Panc1 (cell line): ENCODE measurements at regions not wholly inside any gene's neighbourhood (a gene's known extent, or its start where the extent isn't known, plus 50 kb on each side); places are given as distances from the start of the nearest gene placed in this dataset.

Experiments used
- ATAC-seq: fragments of 200-7000 bp; cut with Tn5 transposase; 2 replicates; pipeline ENCODE4 v1.9.1; 2020; ENCODE audit warnings: mild to moderate bottlenecking, moderate library complexity
- BruUV-seq: library from RNA; stranded (reverse); fragments of 400-500 nt; replicated peaks from 2 replicates; lab custom pipeline; 2021; lab: Mats Ljungman, UMichigan
- CTCF ChIA-PET: fragments of 300-600 bp; sonication (Branson Sonifier 250); formaldehyde crosslinking; loops from one replicate; lab custom pipeline; 2022; ENCODE audit warnings: antibody characterized with exemption; lab: Charles Lee
- POLR2A ChIA-PET: fragments of 300-600 bp; sonication (Branson Sonifier 250); formaldehyde crosslinking; loops from one replicate; lab custom pipeline; 2022; ENCODE audit warnings: antibody characterized with exemption; lab: Charles Lee
- DNase-seq: peaks from one replicate; pipeline ENCODE4 v3.0.0-alpha.2; 2010; ENCODE audit warnings: low read depth, low spot score
- H3K27ac ChIP-seq: 2 replicates; pipeline ENCODE4 v1.5.1; 2011; ENCODE audit warnings: mild to moderate bottlenecking, low read length, inconsistent platforms
- H3K27me3 ChIP-seq: fragments of 200-500 bp; sonication (Bioruptor generic); 2 replicates; pipeline ENCODE4 v1.6.0; 2014; ENCODE audit warnings: low read length, inconsistent platforms; ENCODE audit not compliant: control insufficient read depth, insufficient read depth
- H3K36me3 ChIP-seq: fragments of 200-500 bp; sonication (Bioruptor generic); 2 replicates; pipeline ENCODE4 v1.5.1; 2014; ENCODE audit warnings: inconsistent platforms, mild to moderate bottlenecking, low read length, moderate library complexity; ENCODE audit not compliant: control insufficient read depth, insufficient read depth
- H3K4me1 ChIP-seq: 2 replicates; pipeline ENCODE4 v1.5.1; 2011; ENCODE audit warnings: inconsistent platforms, mild to moderate bottlenecking, low read length, moderate library complexity; ENCODE audit not compliant: control insufficient read depth, insufficient read depth
- H3K4me3 ChIP-seq, 2 experiments: 2 replicates each; pipeline ENCODE4 v1.5.1; 2011 to 2012; ENCODE audit warnings: low read depth in 2 of 2, low read length in 2 of 2, mild to moderate bottlenecking in 2 of 2, inconsistent platforms in 1 of 2, moderate library complexity in 1 of 2
- H3K9me3 ChIP-seq: fragments of 200-500 bp; sonication (Bioruptor generic); 2 replicates; pipeline ENCODE4 v1.5.1; 2014; ENCODE audit warnings: low read depth, mild to moderate bottlenecking, inconsistent platforms, low read length, moderate library complexity; ENCODE audit not compliant: control insufficient read depth, insufficient read depth
- CTCF ChIP-seq: fragments of 450-650 bp; IDR thresholded peaks from 2 replicates; pipeline ENCODE4 v1.5.1; 2017; ENCODE audit warnings: mild to moderate bottlenecking
- POLR2AphosphoS5 ChIP-seq: IDR thresholded peaks from 2 replicates; pipeline ENCODE4 v1.6.1; 2012; ENCODE audit warnings: mild to moderate bottlenecking, low read depth, low read length, moderate library complexity
- SIN3A ChIP-seq: IDR thresholded peaks from 2 replicates; pipeline ENCODE4 v1.6.1; 2012; ENCODE audit warnings: low read depth, mild to moderate bottlenecking, low read length, moderate library complexity, borderline replicate concordance; ENCODE audit not compliant: insufficient read depth
- TCF7L2 ChIP-seq: IDR thresholded peaks from 2 replicates; pipeline ENCODE4 v1.6.1; 2011; ENCODE audit warnings: mild to moderate bottlenecking, low read depth, low read length, inconsistent platforms
- in situ Hi-C: cut with HindIII; loops from 2 replicates; pipeline ENCODE4 v1.10.0; 2016; ENCODE audit warnings: low sequenced_read_pairs, low pct_unique_long_range_greater_than_20kb
- intact Hi-C: fragments of 100-400 bp; cut with micrococcal nuclease; formaldehyde crosslinking; loops from one replicate; pipeline ENCODE4 v1.10.0; 2022; ENCODE audit not compliant: unreplicated experiment
- TF ChIP-seq, protein P1 (sequence below), 2 experiments: IDR thresholded peaks; 2 replicates each; pipeline ENCODE4 v1.6.1; 2011 to 2012; ENCODE audit warnings: low read depth in 2 of 2, control low read depth in 1 of 2, low read length in 1 of 2, mild to moderate bottlenecking in 1 of 2, moderate library complexity in 1 of 2; ENCODE audit not compliant: insufficient read depth in 1 of 2

DNA sequence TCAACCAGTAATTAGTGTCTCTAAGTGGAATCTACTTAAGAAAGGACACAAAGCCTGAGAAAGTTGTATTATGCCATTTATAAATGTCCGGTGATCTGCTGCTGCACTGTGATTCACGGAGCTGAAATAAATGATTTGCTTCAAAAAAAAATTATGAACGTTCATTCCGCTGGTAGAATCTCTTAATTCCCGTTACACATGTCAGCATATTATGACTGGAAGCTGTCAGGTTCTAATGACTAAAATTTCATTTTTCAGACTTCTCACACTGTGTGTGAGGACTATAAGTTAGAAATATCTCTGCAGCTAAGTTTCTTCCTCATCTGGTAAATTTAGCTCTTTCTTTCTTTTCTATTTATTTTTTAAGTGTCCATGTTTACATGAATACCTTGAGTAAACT lies 647.1 kb downstream of the VRK1 start:
- Histone ChIP-seq H3K9me3 (no peaks in the 10 kb centered on the region), H3K4me3 (no peak overlapping the region), H3K4me1 (no peaks in the 10 kb centered on the region), H3K27me3 (no peaks in the 10 kb centered on the region), H3K27ac (no peak overlapping the region), H3K36me3 (no peaks in the 10 kb centered on the region)
- ChIA-PET POLR2A (no interaction called here), CTCF (no interaction called here)
- in situ Hi-C loops, result no loop called here
- intact Hi-C loops, result no loop called here
- DNase-seq (no peak), ATAC-seq (no peak)
- BruUV-seq, result no TSS peak
- TF ChIP-seq TCF7L2 (no peak), CTCF (no peak), SIN3A (no peak)

GRCh38 chr14:97445367-97445766 lies 648.2 kb downstream of the VRK1 start:
- Histone ChIP-seq H3K36me3 (no peaks in the 10 kb centered on the region), H3K4me3 (no peak overlapping the region), H3K9me3 (no peaks in the 10 kb centered on the region), H3K27ac (no peak overlapping the region), H3K27me3 (no peaks in the 10 kb centered on the region), H3K4me1 (no peaks in the 10 kb centered on the region)
- POLR2A ChIA-PET, result no interaction called here
- ATAC-seq (no peak), DNase-seq (no peak)
- in situ Hi-C loops, result no loop called here
- TF ChIP-seq SIN3A (no peak), CTCF (no peak), POLR2AphosphoS5 (no peak), TCF7L2 (no peak)
- TF ChIP-seq, protein P1, sequence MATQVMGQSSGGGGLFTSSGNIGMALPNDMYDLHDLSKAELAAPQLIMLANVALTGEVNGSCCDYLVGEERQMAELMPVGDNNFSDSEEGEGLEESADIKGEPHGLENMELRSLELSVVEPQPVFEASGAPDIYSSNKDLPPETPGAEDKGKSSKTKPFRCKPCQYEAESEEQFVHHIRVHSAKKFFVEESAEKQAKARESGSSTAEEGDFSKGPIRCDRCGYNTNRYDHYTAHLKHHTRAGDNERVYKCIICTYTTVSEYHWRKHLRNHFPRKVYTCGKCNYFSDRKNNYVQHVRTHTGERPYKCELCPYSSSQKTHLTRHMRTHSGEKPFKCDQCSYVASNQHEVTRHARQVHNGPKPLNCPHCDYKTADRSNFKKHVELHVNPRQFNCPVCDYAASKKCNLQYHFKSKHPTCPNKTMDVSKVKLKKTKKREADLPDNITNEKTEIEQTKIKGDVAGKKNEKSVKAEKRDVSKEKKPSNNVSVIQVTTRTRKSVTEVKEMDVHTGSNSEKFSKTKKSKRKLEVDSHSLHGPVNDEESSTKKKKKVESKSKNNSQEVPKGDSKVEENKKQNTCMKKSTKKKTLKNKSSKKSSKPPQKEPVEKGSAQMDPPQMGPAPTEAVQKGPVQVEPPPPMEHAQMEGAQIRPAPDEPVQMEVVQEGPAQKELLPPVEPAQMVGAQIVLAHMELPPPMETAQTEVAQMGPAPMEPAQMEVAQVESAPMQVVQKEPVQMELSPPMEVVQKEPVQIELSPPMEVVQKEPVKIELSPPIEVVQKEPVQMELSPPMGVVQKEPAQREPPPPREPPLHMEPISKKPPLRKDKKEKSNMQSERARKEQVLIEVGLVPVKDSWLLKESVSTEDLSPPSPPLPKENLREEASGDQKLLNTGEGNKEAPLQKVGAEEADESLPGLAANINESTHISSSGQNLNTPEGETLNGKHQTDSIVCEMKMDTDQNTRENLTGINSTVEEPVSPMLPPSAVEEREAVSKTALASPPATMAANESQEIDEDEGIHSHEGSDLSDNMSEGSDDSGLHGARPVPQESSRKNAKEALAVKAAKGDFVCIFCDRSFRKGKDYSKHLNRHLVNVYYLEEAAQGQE (IDR thresholded peaks at IDR 0.05; ENCODE audit: insufficient read depth in 1 of 2, low read depth in 2 of 2, low read length in 1 of 2), result no peak
- CTCF ChIA-PET, result interaction anchor here (0.5 kb wide), 1 partner anchor 40 kb away, joined by 3 read pairs; no protein-coding TSS in a partner anchor
- BruUV-seq, result no TSS peak
- intact Hi-C loops, result no loop called here
